Activated T-helper 17 cell treated with anti-CD3 and anti-CD28 coated beads, Interleukin-2, amount 50 U/mL, for 72 hours (primary cell): ENCODE measurements at regions not wholly inside any gene's neighbourhood (a gene's known extent, or its start where the extent isn't known, plus 50 kb on each side); places are given as distances from the start of the nearest gene placed in this dataset.

Experiments
- ATAC-seq: fragments of 150-1000 bp; cut with Tn5 transposase; replicated peaks from 2 replicates; pipeline ENCODE4 v1.10.0; 2021; ENCODE audit warnings: mild to moderate bottlenecking, moderate library complexity
- H3K27ac Mint-ChIP-seq: one replicate; pipeline ENCODE4 v1.8.0; 2022; ENCODE audit warnings: mixed read lengths
- H3K27me3 Mint-ChIP-seq: one replicate; pipeline ENCODE4 v1.8.0; 2022; ENCODE audit warnings: mixed read lengths
- H3K36me3 Mint-ChIP-seq: one replicate; pipeline ENCODE4 v1.8.0; 2022; ENCODE audit warnings: low read depth, mild to moderate bottlenecking, mixed read lengths
- H3K4me1 Mint-ChIP-seq: one replicate; pipeline ENCODE4 v1.8.0; 2022; ENCODE audit warnings: mixed read lengths
- H3K4me3 Mint-ChIP-seq: one replicate; pipeline ENCODE4 v1.8.0; 2022; ENCODE audit warnings: mild to moderate bottlenecking, mixed read lengths
- H3K9me3 Mint-ChIP-seq: one replicate; pipeline ENCODE4 v1.8.0; 2022; ENCODE audit warnings: mixed read lengths

GRCh38 chr12:92304371-92305055, 158.9 kb upstream of the BTG1 start:
- ATAC-seq = no peak
- H3K4me3 Mint-ChIP-seq = no peak overlapping the region

GRCh38 chr12:92302041-92302829, 156.6 kb upstream of the BTG1 start:
- ATAC-seq = no peak
- H3K36me3 Mint-ChIP-seq = no peaks in the 10 kb centered on the region
- no peaks in the 10 kb centered on the region for H3K27me3 Mint-ChIP-seq
- no peak overlapping the region for H3K27ac Mint-ChIP-seq
- peaks cover 7% of the 10 kb centered on the region for H3K4me1 Mint-ChIP-seq
- H3K9me3 Mint-ChIP-seq = peaks cover 5% of the 10 kb centered on the region
- H3K4me3 Mint-ChIP-seq = no peak overlapping the region

More at GRCh38 chr12:92304371-92305055, 158.9 kb upstream of the BTG1 start:
- Mint-ChIP-seq H3K36me3 (no peaks in the 10 kb centered on the region), H3K4me1 (no peaks in the 10 kb centered on the region), H3K27me3 (no peaks in the 10 kb centered on the region), H3K9me3 (peaks cover 5% of the 10 kb centered on the region), H3K27ac (no peak overlapping the region)

- H3K9me3 Mint-ChIP-seq = no peaks in the 10 kb centered on the region
- ATAC-seq = no peak
- no peaks in the 10 kb centered on the region for H3K27me3 Mint-ChIP-seq
- no peaks in the 10 kb centered on the region for H3K36me3 Mint-ChIP-seq
- peaks cover 7% of the 10 kb centered on the region for H3K4me1 Mint-ChIP-seq
- H3K4me3 Mint-ChIP-seq = no peak overlapping the region
- H3K27ac Mint-ChIP-seq = no peak overlapping the region
Observed at GRCh38 chr12:92301356-92301755, 155.7 kb upstream of the BTG1 start.

GRCh38 chr12:92300777-92301176, 155.1 kb upstream of the BTG1 start:
- ATAC-seq = no peak
- no peaks in the 10 kb centered on the region for H3K9me3 Mint-ChIP-seq

GRCh38 chr12:92299744-92300143, 154.1 kb upstream of the BTG1 start:
- H3K4me3 Mint-ChIP-seq = no peak overlapping the region

More at GRCh38 chr12:92300777-92301176, 155.1 kb upstream of the BTG1 start:
- Mint-ChIP-seq H3K36me3 (no peaks in the 10 kb centered on the region), H3K4me1 (peaks cover 7% of the 10 kb centered on the region), H3K27ac (no peak overlapping the region), H3K4me3 (no peak overlapping the region), H3K27me3 (no peaks in the 10 kb centered on the region)

GRCh38 chr12:92299344-92299743, 153.7 kb upstream of the BTG1 start:
- Mint-ChIP-seq H3K4me1 (peaks cover 7% of the 10 kb centered on the region), H3K9me3 (no peaks in the 10 kb centered on the region), H3K27ac (no peak overlapping the region), H3K4me3 (no peak overlapping the region), H3K36me3 (no peaks in the 10 kb centered on the region), H3K27me3 (no peaks in the 10 kb centered on the region)
- ATAC-seq = no peak

More at GRCh38 chr12:92299744-92300143, 154.1 kb upstream of the BTG1 start:
- Mint-ChIP-seq H3K9me3 (no peaks in the 10 kb centered on the region), H3K4me1 (peaks cover 7% of the 10 kb centered on the region), H3K27me3 (no peaks in the 10 kb centered on the region), H3K36me3 (no peaks in the 10 kb centered on the region), H3K27ac (no peak overlapping the region)
- ATAC-seq = no peak

GRCh38 chr12:92297932-92298696, 152.5 kb upstream of the BTG1 start:
- no peaks in the 10 kb centered on the region for H3K36me3 Mint-ChIP-seq
- ATAC-seq = peak; percentile 95
- H3K4me1 Mint-ChIP-seq = peaks cover 7% of the 10 kb centered on the region
- H3K27ac Mint-ChIP-seq = peak overlapping the region; percentile 95
- H3K4me3 Mint-ChIP-seq = peak overlapping the region; percentile 69
- no peaks in the 10 kb centered on the region for H3K9me3 Mint-ChIP-seq
- H3K27me3 Mint-ChIP-seq = no peaks in the 10 kb centered on the region

GRCh38 chr12:92297405-92297804, 151.8 kb upstream of the BTG1 start:
- Mint-ChIP-seq H3K9me3 (no peaks in the 10 kb centered on the region), H3K4me1 (peaks cover 7% of the 10 kb centered on the region), H3K27ac (peak overlapping the region; percentile 95), H3K4me3 (peak overlapping the region; percentile 69), H3K27me3 (no peaks in the 10 kb centered on the region), H3K36me3 (no peaks in the 10 kb centered on the region)
- peak; percentile 23 for ATAC-seq

GRCh38 chr12:92295523-92295922, 149.9 kb upstream of the BTG1 start:
- no peak for ATAC-seq
- peaks cover 7% of the 10 kb centered on the region for H3K4me1 Mint-ChIP-seq
- H3K36me3 Mint-ChIP-seq = no peaks in the 10 kb centered on the region
- H3K9me3 Mint-ChIP-seq = no peaks in the 10 kb centered on the region
- no peak overlapping the region for H3K4me3 Mint-ChIP-seq
- no peaks in the 10 kb centered on the region for H3K27me3 Mint-ChIP-seq
- no peak overlapping the region for H3K27ac Mint-ChIP-seq

- no peaks in the 10 kb centered on the region for H3K9me3 Mint-ChIP-seq
- no peak for ATAC-seq
- peaks cover 7% of the 10 kb centered on the region for H3K4me1 Mint-ChIP-seq
- H3K27ac Mint-ChIP-seq = no peak overlapping the region
- no peak overlapping the region for H3K4me3 Mint-ChIP-seq
- H3K36me3 Mint-ChIP-seq = no peaks in the 10 kb centered on the region
- H3K27me3 Mint-ChIP-seq = no peaks in the 10 kb centered on the region
Observed at GRCh38 chr12:92294676-92295440, 149.2 kb upstream of the BTG1 start.

GRCh38 chr12:92292016-92292415, 146.4 kb upstream of the BTG1 start:
- no peaks in the 10 kb centered on the region for H3K27me3 Mint-ChIP-seq
- H3K9me3 Mint-ChIP-seq = no peaks in the 10 kb centered on the region
- H3K4me3 Mint-ChIP-seq = no peak overlapping the region
- H3K27ac Mint-ChIP-seq = no peak overlapping the region
- no peak for ATAC-seq
- no peaks in the 10 kb centered on the region for H3K36me3 Mint-ChIP-seq
- H3K4me1 Mint-ChIP-seq = no peaks in the 10 kb centered on the region

GRCh38 chr12:92290886-92291285, 145.2 kb upstream of the BTG1 start:
- Mint-ChIP-seq H3K27me3 (no peaks in the 10 kb centered on the region), H3K4me1 (no peaks in the 10 kb centered on the region), H3K27ac (peak overlapping the region; percentile 30), H3K36me3 (no peaks in the 10 kb centered on the region), H3K9me3 (no peaks in the 10 kb centered on the region), H3K4me3 (no peak overlapping the region)
- ATAC-seq = no peak

- Mint-ChIP-seq H3K27ac (peak overlapping the region; percentile 30), H3K4me1 (no peaks in the 10 kb centered on the region), H3K36me3 (no peaks in the 10 kb centered on the region), H3K27me3 (no peaks in the 10 kb centered on the region), H3K9me3 (no peaks in the 10 kb centered on the region), H3K4me3 (no peak overlapping the region)
- no peak for ATAC-seq
Observed at GRCh38 chr12:92290350-92290695, 144.7 kb upstream of the BTG1 start.
